ENCODE measurements at regions not wholly inside any gene's neighbourhood (a gene's known extent, or its start where the extent isn't known, plus 50 kb on each side); places are given as distances from the start of the nearest gene placed in this dataset.

DNA sequence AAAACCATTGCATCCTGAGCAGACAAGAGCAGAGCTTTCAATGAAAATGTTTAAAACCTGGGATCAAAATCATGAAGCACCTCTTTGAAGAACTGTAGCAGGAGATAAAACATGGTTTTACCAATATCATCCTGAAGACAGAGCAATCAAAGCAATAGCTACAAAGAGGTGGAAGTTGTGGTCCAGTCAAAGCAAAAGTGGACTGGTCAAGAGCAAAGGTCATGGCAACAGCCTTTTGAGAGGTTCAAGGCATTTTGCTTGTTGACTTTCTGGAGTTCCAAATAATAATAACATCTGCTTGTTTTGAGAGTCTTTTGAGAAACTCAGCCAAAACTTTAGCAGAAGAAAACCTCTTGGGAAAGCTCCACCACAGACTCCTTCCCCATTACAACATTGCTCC is 893.9 kb upstream of the POT1 start:
- TF ChIP-seq, protein P1, sequence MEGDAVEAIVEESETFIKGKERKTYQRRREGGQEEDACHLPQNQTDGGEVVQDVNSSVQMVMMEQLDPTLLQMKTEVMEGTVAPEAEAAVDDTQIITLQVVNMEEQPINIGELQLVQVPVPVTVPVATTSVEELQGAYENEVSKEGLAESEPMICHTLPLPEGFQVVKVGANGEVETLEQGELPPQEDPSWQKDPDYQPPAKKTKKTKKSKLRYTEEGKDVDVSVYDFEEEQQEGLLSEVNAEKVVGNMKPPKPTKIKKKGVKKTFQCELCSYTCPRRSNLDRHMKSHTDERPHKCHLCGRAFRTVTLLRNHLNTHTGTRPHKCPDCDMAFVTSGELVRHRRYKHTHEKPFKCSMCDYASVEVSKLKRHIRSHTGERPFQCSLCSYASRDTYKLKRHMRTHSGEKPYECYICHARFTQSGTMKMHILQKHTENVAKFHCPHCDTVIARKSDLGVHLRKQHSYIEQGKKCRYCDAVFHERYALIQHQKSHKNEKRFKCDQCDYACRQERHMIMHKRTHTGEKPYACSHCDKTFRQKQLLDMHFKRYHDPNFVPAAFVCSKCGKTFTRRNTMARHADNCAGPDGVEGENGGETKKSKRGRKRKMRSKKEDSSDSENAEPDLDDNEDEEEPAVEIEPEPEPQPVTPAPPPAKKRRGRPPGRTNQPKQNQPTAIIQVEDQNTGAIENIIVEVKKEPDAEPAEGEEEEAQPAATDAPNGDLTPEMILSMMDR (IDR thresholded peaks at IDR 0.05; ENCODE audit: insufficient read depth, low read depth, low read length) = no peak
- TF ChIP-seq EZH2 (IDR thresholded peaks at IDR 0.05; ENCODE audit: insufficient read depth, low read length) = no peak

Data from astrocyte (in vitro differentiated cells and primary cell).